GM23248 (cell line): ENCODE measurements at regions not wholly inside any gene's neighbourhood (a gene's known extent, or its start where the extent isn't known, plus 50 kb on each side); places are given as distances from the start of the nearest gene placed in this dataset.

ENCODE experiments used
- EZH2 ChIP-seq: fragments of 200-600 bp; sonication (generic); IDR thresholded peaks from 2 replicates; pipeline ENCODE4 v1.6.1; 2018; ENCODE audit warnings: antibody characterized with exemption, mild to moderate bottlenecking; ENCODE audit not compliant: insufficient read depth, poor library complexity, severe bottlenecking
- EZH2phosphoT487 ChIP-seq: fragments of 200-600 bp; sonication (generic); IDR thresholded peaks from 2 replicates; pipeline ENCODE4 v1.6.1; 2018; ENCODE audit warnings: antibody characterized with exemption, moderate library complexity, mild to moderate bottlenecking, low read depth; ENCODE audit not compliant: insufficient read depth

DNA sequence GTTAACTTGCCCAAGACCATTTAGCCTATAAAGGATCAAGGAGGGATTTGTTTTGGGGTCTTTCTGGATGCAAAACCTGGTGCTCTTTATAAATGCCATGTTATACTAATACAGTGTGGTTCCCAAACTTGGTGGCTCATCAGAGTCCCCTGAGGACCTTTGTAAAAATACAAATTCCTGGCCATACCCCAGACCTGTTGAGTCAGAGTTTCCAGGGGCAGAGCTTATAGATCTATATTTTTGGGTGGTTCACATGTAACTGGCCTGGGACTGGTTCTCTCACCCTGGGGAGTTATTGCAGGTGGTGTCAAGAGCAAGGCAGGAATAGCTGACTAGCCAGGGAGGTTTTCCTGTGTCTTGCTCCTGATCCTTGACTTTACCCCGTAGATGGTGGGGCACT lies 136.9 kb upstream of the HNRNPU start:
- TF ChIP-seq EZH2 (no peak), EZH2phosphoT487 (no peak)
